Middle frontal gyrus (tissue), 1 donor: ENCODE measurements at regions not wholly inside any gene's neighbourhood (a gene's known extent, or its start where the extent isn't known, plus 50 kb on each side); places are given as distances from the start of the nearest gene placed in this dataset.

Source experiments
- DNase-seq: peaks from one replicate; pipeline ENCODE4 v3.0.0-alpha.2; 2015; ENCODE audit warnings: low spot score; ENCODE audit errors: extremely low spot score

- no peak for DNase-seq
Measured at GRCh38 chr2:52210161-52210560, 1178.2 kb upstream of the NRXN1 start.

- no peak for DNase-seq
Measured at GRCh38 chr2:52194342-52194741, 1162.4 kb upstream of the NRXN1 start.

- no peak for DNase-seq
Measured at GRCh38 chr2:52193804-52194203, 1161.9 kb upstream of the NRXN1 start.

GRCh38 chr2:52192656-52193055, 1160.7 kb upstream of the NRXN1 start:
- DNase-seq = no peak

- no peak for DNase-seq
Measured at GRCh38 chr2:52181080-52181479, 1149.1 kb upstream of the NRXN1 start.

- no peak for DNase-seq
Measured at GRCh38 chr2:52178845-52179244, 1146.9 kb upstream of the NRXN1 start.

- DNase-seq = no peak
Measured at GRCh38 chr2:52145005-52145404, 1113.1 kb upstream of the NRXN1 start.

GRCh38 chr2:52144590-52144989, 1112.7 kb upstream of the NRXN1 start:
- no peak for DNase-seq

GRCh38 chr2:52141076-52141475, 1109.1 kb upstream of the NRXN1 start:
- DNase-seq = no peak

GRCh38 chr2:52139241-52139640, 1107.3 kb upstream of the NRXN1 start:
- DNase-seq = no peak

GRCh38 chr2:52135235-52135634, 1103.3 kb upstream of the NRXN1 start:
- DNase-seq = no peak

- no peak for DNase-seq
Measured at GRCh38 chr2:52128081-52128480, 1096.1 kb upstream of the NRXN1 start.

- no peak for DNase-seq
Measured at GRCh38 chr2:52127527-52127926, 1095.6 kb upstream of the NRXN1 start.

GRCh38 chr2:52117299-52117698, 1085.4 kb upstream of the NRXN1 start:
- no peak for DNase-seq

- no peak for DNase-seq
Measured at GRCh38 chr2:52115750-52116149, 1083.8 kb upstream of the NRXN1 start.

GRCh38 chr2:52113338-52113737, 1081.4 kb upstream of the NRXN1 start:
- no peak for DNase-seq

- no peak for DNase-seq
Measured at GRCh38 chr2:52112141-52112540, 1080.2 kb upstream of the NRXN1 start.

- DNase-seq = no peak
Measured at GRCh38 chr2:52107124-52107523, 1075.2 kb upstream of the NRXN1 start.

- no peak for DNase-seq
Measured at GRCh38 chr2:52097071-52097470, 1065.1 kb upstream of the NRXN1 start.

GRCh38 chr2:52084759-52085158, 1052.8 kb upstream of the NRXN1 start:
- no peak for DNase-seq

- DNase-seq = no peak
Measured at GRCh38 chr2:52083214-52083613, 1051.3 kb upstream of the NRXN1 start.

- DNase-seq = no peak
Measured at GRCh38 chr2:52082646-52083045, 1050.7 kb upstream of the NRXN1 start.

GRCh38 chr2:52079602-52080001, 1047.7 kb upstream of the NRXN1 start:
- DNase-seq = no peak

GRCh38 chr2:52077159-52077558, 1045.2 kb upstream of the NRXN1 start:
- DNase-seq = no peak
